Right atrium auricular region (tissue), 2 donors: ENCODE measurements at regions not wholly inside any gene's neighbourhood (a gene's known extent, or its start where the extent isn't known, plus 50 kb on each side); places are given as distances from the start of the nearest gene placed in this dataset.

Experiments
- DNase-seq: peaks from one replicate; pipeline ENCODE4 v3.0.0-alpha.2; 2019; ENCODE audit warnings: low spot score
- H3K27ac ChIP-seq, 2 donors: fragments of 200-600 bp; sonication (generic); 1 replicate in 1 of 2; 2 replicates in 1 of 2; pipeline ENCODE4 v1.5.1; 2016 to 2019
- H3K27me3 ChIP-seq, 2 donors: fragments of 200-600 bp; sonication (generic); one replicate each; pipeline versions ENCODE4 v1.5.1 to v1.6.0; 2017 to 2019
- H3K36me3 ChIP-seq: fragments of 200-600 bp; sonication (generic); one replicate; pipeline ENCODE4 v1.5.1; 2016
- H3K4me1 ChIP-seq, 2 donors: fragments of 200-600 bp; sonication (generic); one replicate each; pipeline versions ENCODE4 v1.5.1 to v1.6.0; 2017 to 2019
- H3K4me3 ChIP-seq, 2 donors: fragments of 200-600 bp; sonication (generic); 1 replicate in 1 of 2; 2 replicates in 1 of 2; pipeline ENCODE4 v1.5.1; 2017 to 2019; ENCODE audit warnings: mild to moderate bottlenecking in 1 of 2, moderate library complexity in 1 of 2
- H3K9me3 ChIP-seq, 2 donors: fragments of 200-600 bp; sonication (generic); one replicate each; pipeline ENCODE4 v1.5.1; 2019
- CTCF ChIP-seq, 2 donors: fragments of 200-600 bp; sonication (generic); IDR thresholded peaks; one replicate each; pipeline ENCODE4 v1.5.1; 2019; ENCODE audit warnings: antibody characterized with exemption in 2 of 2

- H3K4me1 ChIP-seq: no peaks in the 10 kb centered on the region
- H3K36me3 ChIP-seq: no peaks in the 10 kb centered on the region
- H3K9me3 ChIP-seq: peaks cover 4 to 10% of the 10 kb centered on the region in 2 donors
- TF ChIP-seq CTCF (IDR thresholded peaks at IDR 0.05): no peak
- H3K4me3 ChIP-seq: no peak overlapping the region
- H3K27me3 ChIP-seq: no peaks in the 10 kb centered on the region
- peak; percentile 59 for DNase-seq
- H3K27ac ChIP-seq: no peak overlapping the region
Measured at GRCh38 chr4:129583868-129584267, 487.9 kb downstream of the C4orf33 start.

GRCh38 chr4:129598582-129598981 lies 502.6 kb downstream of the C4orf33 start:
- no peak for TF ChIP-seq CTCF (IDR thresholded peaks at IDR 0.05)
- DNase-seq: no peak

GRCh38 chr4:129600898-129601297 lies 504.9 kb downstream of the C4orf33 start:
- DNase-seq: no peak
- TF ChIP-seq CTCF (IDR thresholded peaks at IDR 0.05): no peak

More at GRCh38 chr4:129598582-129598981, 502.6 kb downstream of the C4orf33 start:
- no peaks in the 10 kb centered on the region for H3K27me3 ChIP-seq
- no peaks in the 10 kb centered on the region for H3K4me1 ChIP-seq
- no peak overlapping the region for H3K27ac ChIP-seq
- peaks cover 0 to 17% of the 10 kb centered on the region in 2 donors for H3K9me3 ChIP-seq
- H3K4me3 ChIP-seq: no peak overlapping the region
- H3K36me3 ChIP-seq: no peaks in the 10 kb centered on the region

GRCh38 chr4:129602447-129602846 lies 506.5 kb downstream of the C4orf33 start:
- Histone ChIP-seq H3K9me3 (no peaks in the 10 kb centered on the region), H3K4me1 (no peaks in the 10 kb centered on the region), H3K27me3 (no peaks in the 10 kb centered on the region), H3K36me3 (no peaks in the 10 kb centered on the region), H3K27ac (no peak overlapping the region), H3K4me3 (no peak overlapping the region)
- no peak for TF ChIP-seq CTCF (IDR thresholded peaks at IDR 0.05)
- DNase-seq: no peak

More at GRCh38 chr4:129600898-129601297, 504.9 kb downstream of the C4orf33 start:
- Histone ChIP-seq H3K4me3 (no peak overlapping the region), H3K27me3 (no peaks in the 10 kb centered on the region), H3K4me1 (no peaks in the 10 kb centered on the region), H3K9me3 (no peaks in the 10 kb centered on the region), H3K27ac (no peak overlapping the region), H3K36me3 (no peaks in the 10 kb centered on the region)

- H3K4me1 ChIP-seq: no peaks in the 10 kb centered on the region
- H3K27ac ChIP-seq: no peak overlapping the region
- no peak for TF ChIP-seq CTCF (IDR thresholded peaks at IDR 0.05)
- no peaks in the 10 kb centered on the region for H3K36me3 ChIP-seq
- no peaks in the 10 kb centered on the region for H3K9me3 ChIP-seq
- no peak overlapping the region for H3K4me3 ChIP-seq
- no peaks in the 10 kb centered on the region for H3K27me3 ChIP-seq
- no peak for DNase-seq
Measured at GRCh38 chr4:129603241-129603931, 507.4 kb downstream of the C4orf33 start.
